ENCODE measurements at regions not wholly inside any gene's neighbourhood (a gene's known extent, or its start where the extent isn't known, plus 50 kb on each side); places are given as distances from the start of the nearest gene placed in this dataset.

GRCh38 chr5:101435768-101436167 is 532.7 kb upstream of the ST8SIA4 start:
- H3K23ac ChIP-seq (ENCODE audit: insufficient read length, low read depth, low read length) = no peak overlapping the region
- H3K4me3 Mint-ChIP-seq = no peak overlapping the region
- H2BK120ac ChIP-seq (ENCODE audit: low read depth, low read length, poor library complexity, severe bottlenecking) = no peak overlapping the region
- H3K36me3 Mint-ChIP-seq (ENCODE audit: insufficient read depth in 1 of 3, low read depth in 3 of 3) = no peaks in the 10 kb centered on the region
- H4K8ac ChIP-seq (replicated peaks; ENCODE audit: insufficient read length, low read depth, low read length) = no peak overlapping the region
- no peaks in the 10 kb centered on the region for H4K20me1 ChIP-seq (ENCODE audit: control insufficient read depth, insufficient read depth, insufficient read length)
- no peak overlapping the region for H3K4me2 ChIP-seq (ENCODE audit: insufficient read depth, insufficient read length, low read length)
- H3K27ac ChIP-seq (ENCODE audit: insufficient read length, low read depth, low read length) = no peak overlapping the region
- no peaks in the 10 kb centered on the region for H3K9me3 ChIP-seq (ENCODE audit: control insufficient read depth, low read depth, low read length)
- H2BK20ac ChIP-seq (ENCODE audit: low read depth, low read length, poor library complexity, severe bottlenecking) = no peak overlapping the region
- H3K14ac ChIP-seq (ENCODE audit: insufficient read depth, low read length) = no peak overlapping the region
- no peaks in the 10 kb centered on the region for H3K27me3 Mint-ChIP-seq (ENCODE audit: low read depth)
- no peak overlapping the region; a peak in 1 of 7 replicates for H3K27ac Mint-ChIP-seq
- H3K4ac ChIP-seq (ENCODE audit: low read depth, low read length) = no peak overlapping the region
- no peaks in the 10 kb centered on the region for H3K4me1 Mint-ChIP-seq
- no peaks in the 10 kb centered on the region for H3K79me1 ChIP-seq (ENCODE audit: insufficient read depth, low read depth, low read length, poor library complexity, severe bottlenecking)
- H4K5ac ChIP-seq (ENCODE audit: insufficient read length, low read depth, low read length) = no peak overlapping the region
- no CpG with 5 or more reads among the region's 2 CpGs for WGBS (ENCODE audit: extremely low coverage, insufficient read length, low lambda C conversion rate)
- no peak for DNase-seq
- H2BK12ac ChIP-seq (ENCODE audit: insufficient read length, low read depth, low read length) = no peak overlapping the region
- H2BK15ac ChIP-seq (ENCODE audit: low read depth, low read length) = no peak overlapping the region
- TF ChIP-seq, protein P1, sequence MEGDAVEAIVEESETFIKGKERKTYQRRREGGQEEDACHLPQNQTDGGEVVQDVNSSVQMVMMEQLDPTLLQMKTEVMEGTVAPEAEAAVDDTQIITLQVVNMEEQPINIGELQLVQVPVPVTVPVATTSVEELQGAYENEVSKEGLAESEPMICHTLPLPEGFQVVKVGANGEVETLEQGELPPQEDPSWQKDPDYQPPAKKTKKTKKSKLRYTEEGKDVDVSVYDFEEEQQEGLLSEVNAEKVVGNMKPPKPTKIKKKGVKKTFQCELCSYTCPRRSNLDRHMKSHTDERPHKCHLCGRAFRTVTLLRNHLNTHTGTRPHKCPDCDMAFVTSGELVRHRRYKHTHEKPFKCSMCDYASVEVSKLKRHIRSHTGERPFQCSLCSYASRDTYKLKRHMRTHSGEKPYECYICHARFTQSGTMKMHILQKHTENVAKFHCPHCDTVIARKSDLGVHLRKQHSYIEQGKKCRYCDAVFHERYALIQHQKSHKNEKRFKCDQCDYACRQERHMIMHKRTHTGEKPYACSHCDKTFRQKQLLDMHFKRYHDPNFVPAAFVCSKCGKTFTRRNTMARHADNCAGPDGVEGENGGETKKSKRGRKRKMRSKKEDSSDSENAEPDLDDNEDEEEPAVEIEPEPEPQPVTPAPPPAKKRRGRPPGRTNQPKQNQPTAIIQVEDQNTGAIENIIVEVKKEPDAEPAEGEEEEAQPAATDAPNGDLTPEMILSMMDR (conservative IDR thresholded peaks at IDR 0.05) = no peak
- no peak overlapping the region for H3T11ph ChIP-seq (ENCODE audit: low read length)
- H4K91ac ChIP-seq (ENCODE audit: insufficient read length, low read depth, low read length) = no peak overlapping the region
- no peaks in the 10 kb centered on the region for H3K27me3 ChIP-seq (ENCODE audit: insufficient read depth, low read length)
- no peak overlapping the region for H3K9ac ChIP-seq (ENCODE audit: extremely low read depth, insufficient read length, low read length)
- H2AK5ac ChIP-seq (ENCODE audit: insufficient read length, low read length) = no peak overlapping the region
- H2AFZ ChIP-seq (ENCODE audit: low read length) = no peak overlapping the region
- H3K56ac ChIP-seq (ENCODE audit: insufficient read length, low read depth, low read length) = no peak overlapping the region
- H3K9me3 Mint-ChIP-seq = no peaks in the 10 kb centered on the region; a peak in 1 of 5 replicates
- H2BK5ac ChIP-seq (ENCODE audit: insufficient read length, low read length) = no peak overlapping the region
- H3K23me2 ChIP-seq (ENCODE audit: insufficient read length, low read depth, low read length, poor library complexity, severe bottlenecking) = no peaks in the 10 kb centered on the region
- H3K18ac ChIP-seq (ENCODE audit: insufficient read length, low read depth, low read length) = no peak overlapping the region
- H3K79me2 ChIP-seq (ENCODE audit: insufficient read depth, low read length) = no peaks in the 10 kb centered on the region
- H3K4me1 ChIP-seq (ENCODE audit: insufficient read depth, low read length) = no peaks in the 10 kb centered on the region

All from H9 (cell line).